HG03175 (cell line): ENCODE measurements at regions not wholly inside any gene's neighbourhood (a gene's known extent, or its start where the extent isn't known, plus 50 kb on each side); places are given as distances from the start of the nearest gene placed in this dataset.
"Not testable (repeated sequence)": the region's sequence is repeated elsewhere in the genome, so short reads cannot be mapped to it uniquely, and the experiment has no call there.

Experiments
- ATAC-seq: cut with Tn5 transposase; IDR thresholded peaks from one replicate; pipeline ENCODE4 v1.9.1; 2021; ENCODE audit warnings: mild to moderate bottlenecking, moderate library complexity; ENCODE audit not compliant: unreplicated experiment

GRCh38 chr16:86072328-86073102 lies 173.6 kb downstream of the IRF8 start:
- no peak for ATAC-seq

- ATAC-seq: no peak
These were observed 174.2 kb downstream of the IRF8 start for GRCh38 chr16:86073103-86073625.

DNA sequence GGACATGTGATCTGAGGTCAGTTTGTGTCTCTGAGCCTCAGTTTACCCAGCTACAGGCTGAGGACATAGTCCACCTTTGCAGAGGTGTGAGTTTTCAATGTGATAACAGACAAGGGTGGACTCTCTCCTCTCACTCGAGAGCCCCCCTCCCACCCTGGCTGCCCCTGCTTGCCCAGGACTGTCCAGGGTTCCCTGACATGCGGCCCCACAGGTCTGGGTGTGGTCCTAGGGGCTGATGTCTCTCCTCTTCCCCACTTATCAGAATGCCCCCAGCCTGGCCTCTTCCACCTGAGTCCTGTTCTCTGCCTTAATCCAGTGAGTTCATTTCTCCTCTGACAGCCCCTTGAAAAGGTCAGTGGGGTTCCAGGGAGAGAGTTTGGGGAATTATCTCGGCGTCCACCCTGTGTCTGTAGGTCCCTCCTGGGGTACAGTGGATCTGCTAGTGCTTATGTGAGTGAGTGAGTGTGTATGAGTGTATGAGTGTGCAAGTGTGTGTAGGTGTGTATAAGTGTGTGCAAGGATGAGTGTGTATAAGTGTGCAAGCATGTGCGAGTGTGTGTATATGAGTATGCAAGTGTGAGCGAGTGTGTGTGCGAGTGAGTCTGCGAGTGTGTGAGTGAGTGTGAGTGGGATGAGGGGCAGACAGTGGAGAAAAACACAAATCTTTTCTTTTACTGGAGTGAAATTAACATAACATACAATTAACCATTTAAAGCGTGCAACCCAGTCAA lies 175.0 kb downstream of the IRF8 start:
- no peak for ATAC-seq

DNA sequence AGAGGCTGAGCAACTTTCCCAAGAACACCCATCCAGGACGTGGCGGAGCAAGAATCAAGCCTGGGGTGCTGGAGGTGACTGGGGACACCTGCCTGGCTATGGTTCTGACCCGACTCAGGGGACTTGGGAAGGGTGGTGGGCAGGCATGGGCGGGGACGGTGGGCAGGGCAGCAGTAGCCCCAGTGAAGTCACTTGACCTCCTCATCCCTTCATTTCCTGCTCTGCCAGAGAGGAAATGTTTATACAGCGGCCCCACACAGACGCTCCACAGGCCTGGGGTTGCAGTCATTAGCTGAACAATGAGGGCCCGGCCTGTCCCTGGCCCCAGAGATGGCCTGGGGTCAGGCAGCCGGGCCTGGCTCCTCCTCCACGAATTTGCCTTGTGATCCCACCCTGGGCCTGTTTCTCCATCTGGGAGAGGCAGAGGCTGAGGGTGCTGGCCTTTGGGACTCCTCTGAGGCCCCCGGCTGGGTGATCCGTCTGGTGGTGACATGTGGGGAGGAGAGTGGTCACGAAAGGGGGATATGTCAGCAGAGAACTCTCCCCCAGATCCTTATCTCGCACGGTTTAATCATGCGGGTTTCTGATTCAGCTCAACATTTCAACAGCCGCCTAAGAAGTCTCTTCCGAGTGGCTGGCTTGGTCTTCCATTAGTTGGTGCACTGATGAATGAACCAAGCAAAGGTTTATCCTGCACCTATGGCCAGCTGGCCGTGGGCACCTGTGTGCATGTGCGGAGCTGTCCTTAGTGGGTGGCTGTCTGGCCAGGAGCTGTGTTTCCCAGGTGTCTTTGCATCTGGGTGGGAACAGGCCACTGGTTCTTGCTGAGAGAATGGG lies 175.9 kb downstream of the IRF8 start:
- ATAC-seq: no peak

DNA sequence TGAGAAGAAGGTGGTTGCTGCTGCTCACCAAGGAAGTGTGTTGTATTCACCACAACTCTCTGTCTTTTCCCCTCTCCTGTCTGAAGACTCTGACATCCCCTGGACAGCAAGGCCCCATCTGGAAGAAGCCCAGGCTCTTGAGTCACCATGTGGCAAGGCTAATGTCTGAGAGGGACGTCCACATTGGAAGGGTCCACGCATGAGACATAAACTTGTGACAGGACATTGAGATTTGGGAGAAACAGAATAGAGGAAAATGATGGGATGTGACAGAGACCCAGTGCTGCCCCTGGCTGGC lies 176.5 kb downstream of the IRF8 start:
- ATAC-seq: no peak

GRCh38 chr16:86075839-86076440 lies 177.0 kb downstream of the IRF8 start:
- ATAC-seq: no peak

DNA sequence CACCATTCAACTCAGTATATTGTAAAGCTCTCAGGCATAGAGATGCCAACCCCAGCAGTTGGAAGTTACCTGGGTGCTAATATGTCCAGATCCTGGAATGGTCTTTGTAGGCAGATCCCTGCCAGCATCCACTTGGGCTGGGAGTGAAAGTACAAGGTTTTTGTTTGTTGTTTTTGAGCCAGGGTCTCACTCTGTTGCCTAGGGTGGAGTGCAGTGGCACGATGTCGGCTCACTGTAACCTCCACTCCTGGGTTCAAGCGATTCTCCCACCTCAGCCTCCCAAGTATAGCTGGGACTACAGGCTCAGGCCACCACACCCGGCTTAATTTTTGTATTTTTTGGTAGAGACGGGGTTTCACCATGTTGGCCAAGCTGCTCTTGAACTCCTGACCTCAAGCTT lies 177.6 kb downstream of the IRF8 start:
- ATAC-seq: no peak

DNA sequence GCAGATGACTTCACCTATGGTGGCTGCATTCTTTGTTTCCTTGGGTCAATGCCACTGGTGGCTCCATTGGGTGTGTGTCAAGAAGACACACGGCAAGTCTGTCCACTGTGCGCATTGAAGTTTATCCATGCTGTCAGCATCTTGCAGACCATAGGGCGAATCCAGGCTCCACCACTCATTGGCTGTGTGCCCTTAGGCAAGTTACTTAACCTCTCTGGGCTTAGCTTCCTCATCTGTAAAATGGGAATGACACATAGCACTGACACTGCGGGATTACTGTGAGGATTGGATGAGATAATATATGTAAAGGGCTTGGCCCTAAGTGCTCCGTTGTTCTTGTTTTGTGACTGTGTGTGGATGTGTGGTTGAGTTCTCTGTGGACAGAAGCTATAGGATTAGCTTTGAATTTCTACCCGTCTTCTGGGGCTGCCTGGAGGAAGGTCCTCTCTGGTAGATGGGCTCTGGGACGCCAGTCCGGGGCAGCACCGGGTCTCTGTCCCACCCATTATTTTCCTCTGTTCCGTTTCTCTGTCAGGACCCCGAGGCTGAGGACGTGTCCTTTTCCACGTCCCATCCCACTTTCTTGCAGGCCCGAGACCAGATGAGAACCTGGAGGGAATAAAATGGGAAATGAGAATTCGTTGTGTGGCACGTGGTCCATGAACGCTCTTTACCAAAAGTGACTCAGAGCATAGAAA lies 178.4 kb downstream of the IRF8 start:
- ATAC-seq: no peak

GRCh38 chr16:86078121-86078600 lies 179.2 kb downstream of the IRF8 start:
- ATAC-seq: no peak

GRCh38 chr16:86078711-86079110 lies 179.7 kb downstream of the IRF8 start:
- ATAC-seq: not testable (repeated sequence)

DNA sequence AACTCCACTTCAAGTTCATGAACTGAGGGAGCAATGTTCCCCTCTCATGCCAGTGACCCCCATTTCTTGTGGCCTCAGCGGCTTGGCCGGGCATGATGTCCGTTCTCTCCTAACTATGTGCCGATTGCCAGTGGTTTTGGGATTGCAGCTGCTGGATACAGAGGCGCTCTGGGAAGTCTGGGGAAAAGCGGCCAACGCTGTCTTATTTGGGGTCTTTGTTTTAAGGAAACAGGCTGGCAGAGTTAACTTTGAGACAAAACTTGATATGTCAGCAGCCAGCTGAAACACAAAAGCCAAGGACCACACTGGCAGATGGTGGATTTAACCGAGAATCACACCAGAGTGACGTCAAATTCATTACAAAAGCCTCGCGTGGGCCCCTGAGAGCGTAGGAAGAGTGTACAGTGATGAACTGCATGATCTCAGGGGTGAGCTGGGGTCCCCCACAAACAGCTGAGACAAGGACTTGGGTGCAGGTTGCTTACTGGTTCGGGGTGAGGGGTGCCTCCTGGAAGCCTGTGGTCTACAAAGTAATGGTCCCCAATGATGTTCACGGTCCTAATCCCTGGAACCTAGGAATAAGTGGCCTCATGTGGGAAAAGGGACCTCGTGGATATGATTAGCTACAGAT lies 180.4 kb downstream of the IRF8 start:
- ATAC-seq: no peak

DNA sequence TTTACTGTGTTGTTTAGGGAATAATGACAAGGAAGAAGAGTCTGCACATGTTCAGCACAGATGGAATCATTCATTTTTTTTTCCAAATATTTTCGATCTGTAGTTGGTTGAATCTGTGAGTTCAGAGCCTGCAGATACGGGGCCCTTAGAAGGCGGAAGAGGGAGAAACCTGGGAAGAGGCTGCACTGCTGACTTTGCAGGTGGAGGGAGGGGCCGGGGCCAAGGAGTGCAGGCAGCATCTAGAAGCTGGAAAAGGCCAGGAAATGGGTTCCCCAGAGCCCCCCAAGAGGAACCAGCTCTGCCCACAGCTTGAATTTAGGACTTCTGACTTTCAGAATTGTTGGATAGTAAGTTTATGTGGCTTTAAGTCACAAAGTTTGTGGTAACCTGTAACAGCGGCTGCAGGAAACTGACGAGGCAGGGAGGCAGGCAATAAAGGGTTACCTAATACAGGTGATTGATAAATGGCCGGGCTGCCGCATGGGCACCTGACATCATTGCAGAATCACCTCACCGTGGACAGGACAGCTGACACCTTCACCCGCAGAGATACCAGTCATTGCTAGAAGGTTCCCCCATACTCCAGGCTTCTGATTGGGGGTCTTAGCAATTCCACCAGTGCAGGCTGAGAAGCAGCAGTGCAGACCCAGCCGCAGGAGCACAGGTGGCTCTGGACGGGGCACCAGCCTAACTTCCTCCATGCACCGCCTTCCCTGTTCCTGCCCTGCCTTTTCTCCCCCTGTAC lies 181.3 kb downstream of the IRF8 start:
- ATAC-seq: no peak

- no peak for ATAC-seq
These were observed 182.0 kb downstream of the IRF8 start for GRCh38 chr16:86080982-86081381.

GRCh38 chr16:86082418-86083030 lies 183.6 kb downstream of the IRF8 start:
- no peak for ATAC-seq

DNA sequence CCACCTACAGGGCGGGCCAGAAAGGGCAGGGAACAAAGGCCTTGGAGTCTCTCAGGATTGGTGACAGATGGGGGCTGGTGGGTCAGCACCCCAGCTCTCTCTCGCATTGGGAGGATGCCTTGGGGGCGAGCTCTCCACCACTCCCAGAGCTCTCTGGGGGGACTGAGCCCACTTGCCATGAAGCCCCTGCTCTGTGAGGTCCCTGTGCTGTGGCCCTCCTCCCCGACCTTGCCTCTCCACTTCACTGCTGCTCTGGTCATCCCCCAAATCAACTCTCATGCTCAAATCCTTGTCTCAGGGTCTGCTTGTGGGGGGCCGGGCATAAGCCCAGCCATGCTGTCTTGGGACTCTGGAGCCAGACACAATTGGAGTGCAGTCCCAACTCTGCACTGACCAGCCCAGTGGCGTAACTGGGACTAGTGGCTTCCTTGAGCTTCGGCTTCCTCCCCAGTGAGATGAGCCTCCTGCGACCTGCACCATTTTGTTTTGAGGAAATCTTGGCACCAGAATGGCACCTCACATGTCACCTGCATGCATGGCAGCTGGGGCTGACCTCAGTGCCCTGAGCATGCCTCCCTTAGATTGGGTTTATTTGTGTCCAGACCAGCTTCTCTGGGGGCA lies 184.5 kb downstream of the IRF8 start:
- ATAC-seq: no peak

DNA sequence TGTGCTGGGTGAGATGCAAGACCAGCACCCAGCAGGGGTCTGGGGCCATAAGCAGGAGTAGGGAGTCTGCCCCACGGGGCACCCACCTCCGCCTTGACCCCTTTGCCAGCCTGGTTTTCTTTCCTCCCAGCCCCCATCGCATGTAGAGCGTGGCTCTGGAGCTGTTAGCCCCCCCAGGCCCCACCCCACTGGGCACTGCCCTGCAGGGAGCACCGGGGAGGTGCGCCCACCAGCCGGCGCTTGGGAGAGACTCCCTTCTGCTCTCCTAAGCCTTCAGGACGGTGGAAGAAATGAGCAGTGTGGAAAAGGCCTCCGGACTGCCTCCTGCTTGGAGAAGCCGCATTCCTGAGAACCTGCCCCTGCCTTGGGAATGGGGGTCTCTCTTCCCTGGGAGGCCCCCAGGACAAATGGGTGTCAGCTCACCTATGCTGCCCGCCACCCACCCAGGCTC lies 186.2 kb downstream of the IRF8 start:
- no peak for ATAC-seq

- ATAC-seq: no peak
These were observed 186.8 kb downstream of the IRF8 start for GRCh38 chr16:86085795-86086194.

GRCh38 chr16:86086471-86086870 lies 187.5 kb downstream of the IRF8 start:
- no peak for ATAC-seq
